SIG-M5 treated with dmso at 0.1 percent for 504 hours (cell line): ENCODE measurements at regions not wholly inside any gene's neighbourhood (a gene's known extent, or its start where the extent isn't known, plus 50 kb on each side); places are given as distances from the start of the nearest gene placed in this dataset.

Experiments used
- DNase-seq: peaks from one replicate; lab custom pipeline; 2025; ENCODE audit not compliant: unreplicated experiment; lab: John Stamatoyannopoulos, UW

DNA sequence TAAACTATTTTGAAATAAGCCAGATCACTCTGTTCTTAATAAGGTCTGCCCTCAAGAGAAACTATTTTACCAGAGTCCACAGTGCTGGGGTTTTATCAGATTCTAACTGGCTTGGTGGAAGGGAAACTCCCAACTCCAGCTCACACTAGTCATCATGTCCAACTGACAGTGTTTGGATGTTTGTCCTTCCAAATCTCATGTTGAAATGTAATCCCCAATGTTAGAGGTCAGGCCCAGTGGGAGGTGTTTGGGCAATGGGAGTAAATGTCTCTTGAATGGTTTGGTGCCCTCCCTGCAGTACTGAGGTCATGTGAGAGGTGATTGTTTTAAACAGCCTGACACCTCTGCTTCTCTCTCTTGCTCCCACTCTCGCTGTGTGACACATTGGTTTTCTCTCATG lies 1301.0 kb upstream of the CDH8 start:
- no peak for DNase-seq

DNA sequence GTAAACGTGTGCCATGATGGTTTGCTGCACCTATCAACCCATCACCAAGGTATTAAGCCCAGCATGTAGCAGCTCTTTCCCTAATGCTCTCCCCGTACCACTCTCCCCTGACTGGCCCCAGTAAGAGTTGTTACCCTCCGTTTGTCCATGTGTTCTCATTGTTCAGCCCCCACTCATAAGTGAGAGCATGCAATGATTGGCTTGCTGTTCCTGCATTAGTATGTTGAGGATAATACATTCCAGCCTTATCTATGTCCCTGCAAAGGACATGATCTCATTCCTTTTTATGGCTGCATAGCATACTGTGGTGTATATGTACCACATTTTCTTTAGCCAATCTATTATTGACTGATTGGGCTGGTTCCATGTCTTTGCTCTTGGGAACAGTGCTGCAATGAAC lies 1294.9 kb upstream of the CDH8 start:
- no peak for DNase-seq

DNA sequence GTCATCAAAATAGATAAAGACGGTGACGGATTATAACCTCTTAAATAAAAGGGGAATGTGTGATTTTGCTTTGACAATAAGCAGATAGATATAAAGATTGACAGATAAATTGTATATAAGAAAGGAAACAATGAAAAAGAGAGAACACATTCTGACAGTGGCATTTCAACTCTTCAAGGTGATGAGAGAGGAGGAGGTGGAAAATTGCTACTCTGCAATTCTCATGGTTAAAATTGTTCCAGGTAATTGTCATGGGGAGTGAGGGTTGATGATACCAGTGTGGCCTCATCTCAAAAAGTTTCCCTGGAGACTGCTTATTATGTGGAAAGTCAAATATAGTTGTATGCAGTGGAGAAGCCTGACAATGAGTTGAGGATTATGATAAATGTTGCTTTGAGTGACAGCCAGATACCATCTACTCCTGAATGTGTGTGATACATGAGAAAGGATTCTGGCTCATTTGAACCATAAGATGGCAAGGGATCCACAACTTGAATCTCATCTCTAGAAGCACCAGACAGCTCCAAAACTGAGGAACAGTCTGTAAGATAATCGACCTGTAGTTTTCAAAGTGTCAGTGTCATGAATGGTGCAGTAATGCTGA lies 1290.6 kb upstream of the CDH8 start:
- DNase-seq, result no peak

DNA sequence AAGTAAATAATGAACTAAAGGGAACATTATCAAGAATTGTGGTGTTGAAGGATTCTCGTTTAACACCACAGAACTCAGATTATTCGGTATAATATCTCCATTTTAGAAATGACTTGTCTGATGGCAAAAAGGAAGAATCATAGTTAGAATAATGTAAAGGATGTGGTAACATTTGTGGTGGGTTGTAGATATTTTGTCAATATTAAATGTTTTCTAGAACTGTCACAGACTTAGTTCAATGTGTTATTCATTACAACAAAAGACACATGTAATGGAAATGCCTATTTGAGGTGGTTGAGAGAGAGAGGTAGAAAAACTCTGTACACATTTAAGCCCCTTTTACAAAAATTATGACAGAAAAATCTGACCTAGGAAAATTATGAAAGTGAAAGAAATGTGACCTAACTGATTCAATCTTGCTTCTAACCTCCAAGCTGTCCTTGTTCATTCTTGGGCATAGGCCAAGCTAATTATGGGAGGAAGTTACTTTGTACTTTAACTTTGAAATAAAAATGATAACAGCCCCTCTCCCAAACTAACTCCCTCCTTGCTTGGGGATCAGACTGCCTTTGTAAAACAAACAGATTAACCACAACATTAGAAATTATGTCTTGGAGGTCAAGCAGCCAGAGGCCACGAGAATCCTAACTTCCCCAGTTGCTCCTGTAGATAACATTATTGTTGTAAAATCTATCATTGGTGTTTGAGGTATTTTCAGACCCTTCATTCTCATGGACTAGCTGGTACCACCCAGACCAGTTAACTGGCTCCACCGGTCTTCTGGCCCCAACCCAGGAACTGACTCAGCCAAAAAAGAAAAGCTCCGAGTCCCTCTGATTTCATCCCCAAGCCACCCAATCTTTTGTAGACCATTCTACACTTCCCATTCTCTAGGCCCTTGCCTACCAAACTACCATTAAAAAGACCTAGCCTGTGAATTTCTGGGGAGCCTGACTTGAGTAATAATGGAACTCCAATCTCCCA lies 1287.8 kb upstream of the CDH8 start:
- DNase-seq, result no peak

DNA sequence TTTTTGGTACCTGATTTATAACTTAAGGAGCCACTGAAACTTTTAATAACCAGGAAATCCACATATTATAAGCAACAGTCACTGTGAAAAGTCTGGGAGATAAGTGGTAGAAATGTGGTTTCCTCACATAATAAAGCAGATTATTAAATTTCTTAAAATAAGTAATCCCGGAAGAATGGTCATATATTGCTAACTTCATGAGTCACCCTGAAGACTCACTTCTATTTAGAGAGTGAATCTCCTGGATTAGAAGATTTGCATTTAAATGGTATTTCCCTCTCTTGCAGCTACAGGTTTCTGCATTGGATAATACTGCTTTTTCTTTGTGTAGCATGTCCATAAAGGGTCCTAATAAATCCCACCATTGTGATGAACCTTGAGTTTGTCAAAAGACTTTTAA lies 1286.8 kb upstream of the CDH8 start:
- DNase-seq, result no peak

DNA sequence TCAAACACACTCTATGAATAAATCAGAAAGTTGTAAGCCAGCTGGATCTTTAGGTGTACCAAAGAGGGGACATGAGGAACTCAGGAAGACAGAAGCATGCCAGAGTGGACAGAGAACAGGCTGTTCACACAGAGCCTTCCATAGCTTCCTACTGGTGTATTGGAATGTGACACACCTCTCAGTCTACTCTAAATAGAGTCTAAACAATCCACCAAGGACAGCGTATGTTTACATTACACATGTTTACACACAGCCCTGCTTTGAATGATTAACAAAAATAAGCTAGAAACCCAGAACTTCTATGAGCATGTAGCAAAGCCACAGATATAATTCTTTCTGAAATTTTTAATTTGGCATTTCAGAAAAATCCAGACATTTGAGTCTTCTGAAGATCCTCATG lies 1279.0 kb upstream of the CDH8 start:
- no peak for DNase-seq

DNA sequence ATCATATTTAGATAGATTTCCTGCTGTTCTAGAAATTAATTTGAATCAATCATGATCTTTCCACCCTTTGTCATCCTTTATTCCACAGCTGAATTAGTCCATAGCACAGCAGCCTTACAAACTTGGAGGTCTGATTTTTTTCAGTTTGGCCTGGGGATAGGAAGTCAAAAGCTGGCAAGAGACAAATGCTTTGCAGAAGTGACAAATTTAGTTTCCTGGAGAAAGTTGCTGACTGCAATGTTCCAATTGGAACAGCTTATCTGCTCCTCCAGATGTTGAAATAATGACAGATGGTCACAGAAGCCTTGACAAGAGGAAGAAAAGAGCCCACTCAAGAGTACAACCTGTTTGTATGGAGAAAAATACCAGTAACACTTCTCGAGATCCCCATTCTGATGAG lies 1276.1 kb upstream of the CDH8 start:
- no peak for DNase-seq

DNA sequence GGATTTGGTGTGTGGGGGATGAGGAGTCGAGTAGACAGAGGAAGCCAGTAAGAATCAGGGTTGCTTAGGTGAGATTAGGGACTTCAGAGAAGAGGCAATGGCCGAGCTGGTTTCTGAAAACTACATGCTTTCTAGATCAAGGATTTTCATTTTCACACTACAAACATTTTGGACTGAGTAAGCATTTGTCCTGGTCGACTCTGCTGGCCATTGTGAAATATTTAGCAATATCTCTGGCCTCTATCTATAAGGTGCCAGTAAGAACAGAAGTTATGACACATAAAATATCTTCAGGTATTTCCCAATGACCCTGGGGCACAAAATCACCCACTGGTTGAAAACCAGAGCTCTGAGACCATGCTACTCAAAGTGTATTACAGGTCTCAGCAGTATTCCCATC lies 1275.1 kb upstream of the CDH8 start:
- DNase-seq, result no peak

DNA sequence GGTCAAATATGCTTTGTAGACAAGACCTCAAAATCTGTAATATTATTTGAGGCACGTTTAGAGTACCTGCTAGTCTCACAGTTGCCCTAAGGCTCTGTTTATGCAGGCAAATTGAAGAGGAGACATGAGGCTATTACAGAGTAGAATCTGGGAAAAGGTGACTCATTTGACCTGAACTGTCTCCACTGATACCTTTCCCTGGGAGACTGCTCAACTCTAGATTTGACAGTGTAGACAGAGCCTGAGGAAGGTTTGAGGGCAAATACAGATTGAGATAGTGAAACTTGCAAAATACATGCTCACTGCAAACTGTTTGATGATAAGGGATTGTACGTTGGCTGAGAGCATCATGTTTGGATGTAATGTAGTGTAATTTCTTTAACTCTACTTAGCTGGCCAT lies 1266.6 kb upstream of the CDH8 start:
- DNase-seq, result no peak

DNA sequence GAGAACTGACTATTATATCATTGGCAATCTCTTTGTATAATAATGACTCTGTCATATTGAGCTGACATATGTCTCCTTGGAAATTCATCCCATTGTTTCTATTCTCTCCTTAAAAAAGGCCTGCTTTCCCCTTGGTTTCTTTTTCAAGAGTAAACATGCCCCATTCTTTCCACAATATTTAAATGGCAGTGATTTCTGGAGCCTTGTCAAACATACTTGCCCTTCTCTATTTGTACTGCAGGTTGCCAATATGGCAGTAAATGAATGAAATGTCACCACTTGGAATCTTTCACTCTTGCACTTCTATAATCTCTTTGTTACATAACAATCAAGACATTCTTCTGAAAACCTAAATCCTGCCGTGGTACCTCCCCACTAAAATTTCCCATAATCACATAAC lies 1265.1 kb upstream of the CDH8 start:
- no peak for DNase-seq

DNA sequence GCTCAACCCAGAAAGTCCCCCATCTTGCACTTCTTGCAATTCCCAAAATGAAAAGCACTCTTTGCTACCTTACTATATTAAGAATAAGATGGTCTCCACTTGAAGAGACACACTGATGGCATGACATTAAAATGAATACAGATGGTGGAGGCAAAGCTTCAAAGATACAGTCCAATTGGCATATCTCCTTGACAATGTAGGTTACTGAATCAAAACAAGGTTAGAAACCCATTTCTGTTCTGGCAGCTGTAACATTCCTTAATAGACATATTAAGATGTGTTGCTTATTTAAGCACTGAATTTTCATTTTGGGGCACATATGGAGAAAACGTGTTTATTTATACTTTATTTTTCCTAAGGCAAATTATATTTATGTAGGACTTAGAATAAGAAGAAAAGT lies 1262.8 kb upstream of the CDH8 start:
- no peak for DNase-seq

DNA sequence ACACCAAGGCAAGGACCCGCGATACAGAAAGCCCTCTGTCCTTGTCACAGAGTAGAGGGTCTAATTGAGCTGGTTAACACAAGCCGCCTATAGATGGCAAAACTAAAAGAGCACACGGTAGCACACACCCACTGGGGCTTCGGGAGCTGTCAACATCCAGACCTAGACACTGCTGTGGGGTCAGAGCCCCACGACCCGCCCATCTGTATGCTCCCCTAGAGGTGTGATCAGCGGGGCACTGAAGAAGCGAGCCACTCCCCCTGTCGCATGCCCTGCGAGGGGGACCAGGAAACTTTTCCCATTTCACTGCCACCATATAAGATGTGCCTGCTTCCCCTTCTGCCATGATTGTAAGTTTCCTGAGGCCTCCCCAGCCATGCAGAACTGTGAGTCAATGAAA lies 1255.8 kb upstream of the CDH8 start:
- no peak for DNase-seq

DNA sequence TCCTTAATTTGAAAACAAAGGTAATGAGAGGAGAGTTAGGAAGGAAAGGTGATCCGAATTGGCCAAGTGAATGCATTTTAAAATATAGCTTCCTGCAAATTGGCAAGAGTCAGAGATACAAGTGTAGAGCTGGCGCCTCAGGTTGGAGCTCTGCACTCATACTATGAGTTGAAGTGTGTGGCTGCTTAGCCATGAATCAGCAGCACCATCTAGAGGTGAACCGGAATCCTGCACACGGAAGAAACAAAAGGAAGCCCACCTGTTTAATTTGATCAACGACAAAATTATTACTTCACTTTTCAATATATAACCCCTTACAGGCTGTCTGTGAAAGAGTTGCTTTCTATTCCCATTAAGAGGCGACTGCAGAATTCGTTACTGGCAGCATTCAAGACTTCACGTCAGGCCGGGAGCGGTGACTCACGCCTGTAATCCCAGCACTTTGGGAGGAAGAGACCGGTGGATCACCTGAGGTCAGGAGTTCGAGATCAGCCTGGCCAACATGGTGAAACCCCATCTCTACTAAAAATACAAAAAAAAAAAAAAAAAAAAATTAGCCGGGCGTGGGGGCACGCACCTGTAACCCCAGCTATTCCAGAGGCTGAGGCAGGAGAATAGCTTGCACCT lies 1253.7 kb upstream of the CDH8 start:
- DNase-seq, result peak; percentile 30

DNA sequence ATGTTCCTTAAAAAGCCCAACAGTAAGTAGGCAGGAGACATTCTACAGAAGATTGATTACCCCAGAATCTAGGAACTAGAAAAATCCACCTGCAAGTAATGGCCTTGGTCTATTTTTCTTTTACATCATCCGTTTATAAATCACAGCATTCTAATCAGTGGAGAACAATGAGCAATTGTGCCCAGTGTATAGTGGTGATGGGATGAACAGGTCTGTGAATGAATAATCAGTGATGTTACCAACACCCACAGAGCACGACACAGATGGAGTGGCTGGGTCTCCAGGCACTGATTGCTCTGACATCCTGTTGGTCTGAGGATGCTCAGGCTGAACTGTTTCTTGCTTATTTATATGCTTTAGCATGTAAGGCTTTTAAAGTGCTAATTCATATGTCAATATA lies 1251.2 kb upstream of the CDH8 start:
- no peak for DNase-seq

DNA sequence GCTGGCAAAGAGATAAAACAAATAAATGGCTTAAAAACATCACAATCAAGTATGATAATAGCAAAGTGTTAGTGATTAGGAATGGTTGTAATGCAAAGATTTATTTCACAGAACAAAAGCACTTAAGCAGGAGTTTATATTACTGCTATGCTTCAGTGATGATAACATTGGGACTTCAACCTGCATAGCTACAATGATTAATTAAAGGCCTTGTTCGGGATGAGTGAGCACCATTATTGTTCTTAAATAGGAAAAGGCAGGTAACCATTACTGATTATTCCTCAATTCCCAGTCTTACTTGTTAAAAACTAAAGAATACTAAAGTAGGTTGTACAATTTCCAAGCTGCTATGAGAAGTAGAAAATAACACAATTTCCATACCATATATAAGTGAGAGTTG lies 1247.5 kb upstream of the CDH8 start:
- DNase-seq, result no peak

DNA sequence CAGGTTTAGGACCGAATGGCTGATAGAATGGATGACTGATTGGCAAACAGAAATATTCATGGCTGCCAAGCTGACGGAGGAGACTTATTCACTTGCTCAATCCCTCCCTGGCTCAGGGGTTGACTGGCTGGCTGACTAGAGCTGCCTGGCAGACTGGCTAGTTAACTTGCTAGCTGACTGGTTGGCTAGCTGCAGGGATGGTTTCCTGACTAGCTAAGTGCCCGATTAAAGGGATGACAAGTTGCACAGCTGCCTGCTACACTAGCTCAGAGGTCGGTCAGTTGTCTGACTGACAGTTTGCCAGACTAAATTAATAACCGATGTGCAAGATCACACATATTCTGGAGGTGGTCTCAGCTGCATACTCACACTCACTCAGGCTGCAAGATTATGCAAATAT lies 1208.4 kb upstream of the CDH8 start:
- DNase-seq, result no peak

DNA sequence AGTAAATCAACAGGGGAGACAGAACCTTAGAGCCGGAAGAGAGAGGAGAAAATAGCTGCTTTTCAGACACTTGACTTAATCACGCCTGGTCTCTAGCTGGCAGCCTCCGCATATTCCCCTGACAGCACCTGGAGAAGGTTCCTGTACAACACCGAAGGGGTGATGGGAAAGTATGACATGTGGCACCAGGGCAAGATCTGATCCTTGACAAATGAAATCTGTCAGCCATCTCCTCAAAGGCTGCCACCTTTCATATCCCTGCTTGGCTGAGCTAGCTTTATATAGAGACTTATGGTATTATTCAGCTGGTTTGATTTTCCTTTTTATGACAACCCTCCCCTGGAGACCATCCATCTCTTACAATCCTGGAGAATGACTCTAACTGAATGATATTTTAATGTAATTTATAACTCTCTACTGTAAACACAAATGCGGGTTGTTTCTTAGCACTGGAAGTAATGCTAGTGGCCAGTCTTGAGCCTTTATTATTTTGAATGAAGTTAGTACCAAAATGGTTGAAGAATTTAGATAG lies 1205.3 kb upstream of the CDH8 start:
- no peak for DNase-seq

DNA sequence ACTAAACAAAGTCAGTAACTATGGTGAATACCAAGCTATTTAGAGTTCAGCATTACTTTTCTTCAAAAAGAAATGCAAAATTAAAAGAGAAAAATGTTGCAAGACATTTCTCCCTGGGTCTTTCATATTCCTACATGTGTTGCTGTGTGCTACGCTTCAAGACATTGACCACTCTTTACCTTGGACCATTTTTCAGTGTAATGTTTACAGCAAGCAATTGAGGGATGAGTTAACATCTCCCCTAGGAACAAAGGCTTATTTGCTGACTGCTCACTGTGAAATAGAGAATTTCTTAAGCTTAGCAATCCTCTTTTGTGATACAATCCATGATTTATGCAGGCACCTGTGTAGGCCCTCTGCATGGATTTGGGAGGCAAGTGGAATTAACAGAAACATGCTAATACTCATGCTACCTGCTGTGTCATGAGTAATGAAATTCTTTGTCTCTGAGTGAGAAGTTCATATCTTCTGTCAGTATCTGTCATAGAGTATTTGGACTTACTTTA lies 1202.9 kb upstream of the CDH8 start:
- no peak for DNase-seq

DNA sequence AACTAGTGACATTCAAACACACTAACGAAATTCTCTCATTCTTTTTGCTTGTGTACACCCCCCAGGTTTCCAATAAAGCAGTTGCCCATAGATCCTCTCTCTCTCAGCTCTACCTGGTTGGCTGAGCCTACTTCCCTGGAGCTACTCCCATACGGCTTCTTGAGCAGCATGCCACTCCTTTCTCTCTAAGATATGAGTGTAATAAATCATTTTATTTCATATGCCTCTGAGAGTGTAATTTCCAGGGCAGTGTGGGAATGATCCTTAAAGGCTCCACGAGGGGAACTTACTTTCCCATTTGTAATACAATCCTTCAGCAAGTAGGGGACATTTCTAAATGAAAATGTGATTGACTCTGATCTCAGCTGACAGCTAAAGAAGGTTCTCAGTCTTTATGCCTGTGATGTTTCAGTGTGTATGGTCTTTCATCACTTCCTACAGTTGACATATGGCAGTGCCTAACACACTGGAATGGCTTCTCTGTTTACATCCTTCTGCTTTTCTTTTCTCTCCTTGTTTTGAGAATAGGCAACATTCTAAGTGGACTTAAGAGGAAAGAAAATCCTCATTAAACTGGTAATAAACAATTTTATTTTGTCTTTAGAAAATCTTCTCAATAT lies 1194.3 kb upstream of the CDH8 start:
- no peak for DNase-seq

DNA sequence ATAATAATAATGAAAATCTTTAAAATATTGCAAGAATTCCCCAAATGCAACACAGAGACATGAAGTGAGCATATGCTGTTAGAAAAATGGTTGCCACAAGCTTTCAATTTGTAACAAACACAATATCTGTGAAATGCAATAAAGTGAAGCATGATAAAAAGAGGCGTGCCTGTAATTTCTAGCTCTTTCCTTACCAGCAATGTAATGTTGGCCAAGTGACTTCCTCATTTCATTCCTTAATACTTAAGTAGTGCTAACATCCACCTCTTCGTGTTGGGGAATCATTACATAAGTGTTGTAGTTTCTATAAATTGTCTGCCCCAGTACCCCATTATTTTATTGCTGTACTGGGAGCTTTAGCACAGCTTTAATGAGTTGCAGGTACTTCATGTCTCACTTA lies 1192.0 kb upstream of the CDH8 start:
- DNase-seq, result no peak

DNA sequence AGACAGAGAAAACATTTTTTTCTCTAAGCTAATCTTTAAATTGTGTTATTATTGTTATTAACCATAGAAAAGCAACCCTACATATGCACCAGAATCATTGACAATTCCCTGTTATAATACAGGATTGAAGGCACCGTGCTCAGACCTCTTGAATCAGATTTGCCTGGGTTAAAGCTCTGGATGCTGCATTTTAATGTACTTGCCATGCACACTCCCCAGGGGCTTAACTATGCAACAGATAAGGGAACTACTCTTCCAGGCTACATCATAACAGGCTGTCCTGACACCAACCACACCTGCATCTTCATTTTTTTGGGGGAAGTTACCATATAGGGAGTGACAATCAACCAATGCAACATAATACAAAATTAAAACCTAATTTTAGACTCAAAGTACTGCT lies 1187.6 kb upstream of the CDH8 start:
- DNase-seq, result no peak
